ENCODE measurements at regions not wholly inside any gene's neighbourhood (a gene's known extent, or its start where the extent isn't known, plus 50 kb on each side); places are given as distances from the start of the nearest gene placed in this dataset.

DNA sequence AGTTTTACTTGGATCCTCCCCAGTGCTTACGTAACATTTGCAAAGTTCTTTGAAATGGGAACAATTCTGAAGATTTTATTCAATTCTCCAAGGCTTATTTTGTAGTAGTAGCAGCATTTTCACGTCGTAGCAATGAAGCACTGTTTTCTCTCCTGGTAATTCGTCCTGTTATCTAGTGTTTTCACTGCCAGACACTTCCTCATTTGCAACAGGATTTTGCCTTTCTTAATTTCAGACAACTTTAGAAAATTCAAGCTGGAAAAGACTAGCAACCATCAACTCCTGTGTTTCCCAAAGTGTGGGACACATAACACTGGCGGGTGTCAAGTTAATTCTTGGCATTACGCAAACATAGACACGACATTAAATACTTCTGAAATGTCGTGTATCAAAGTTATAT lies 131.6 kb downstream of the CHD9NB start:
- CTCF ChIA-PET (ENCODE audit: low intra/inter-chr PET ratio) = no interaction called here

GRCh38 chr16:52920331-52920730 lies 132.4 kb downstream of the CHD9NB start:
- intact Hi-C loops (cut with micrococcal nuclease) (no loop called here), in situ Hi-C loops (cut with MboI) (no loop called here)
- Histone ChIP-seq H3K27ac (ENCODE audit: extremely low read depth, low read depth, low read length) (no peak overlapping the region), H3K4me2 (ENCODE audit: insufficient read depth, low read length) (no peak overlapping the region), H3K4me1 (replicated peaks in 1 of 2; ENCODE audit: control insufficient read depth in 2 of 2, insufficient read depth in 2 of 2, low read length in 2 of 2) (no peaks in the 10 kb centered on the region), H3K79me2 (ENCODE audit: control insufficient read depth, insufficient read depth, low read length) (no peaks in the 10 kb centered on the region), H3K9me1 (ENCODE audit: control insufficient read depth, insufficient read depth, low read length) (no peaks in the 10 kb centered on the region), H3K36me3 (ENCODE audit: control insufficient read depth, insufficient read depth, low read length) (no peaks in the 10 kb centered on the region), H3K4me3 (no peak overlapping the region), H4K20me1 (replicated peaks; ENCODE audit: control insufficient read depth, insufficient read depth, low read length) (no peaks in the 10 kb centered on the region), H3K9me3 (replicated peaks; ENCODE audit: control insufficient read depth, insufficient read depth, low read depth, low read length) (no peaks in the 10 kb centered on the region), H3K27me3 (ENCODE audit: control insufficient read depth in 2 of 2, insufficient read depth in 2 of 2, low read length in 2 of 2) (no peaks in the 10 kb centered on the region), H2AFZ (ENCODE audit: low read depth, low read length) (no peak overlapping the region), H3K9ac (ENCODE audit: insufficient read depth in 1 of 2, low read depth in 2 of 2, low read length in 2 of 2) (no peak overlapping the region)
- DNase-seq (ENCODE audit: extremely low read depth in 1 of 4, low spot score in 3 of 4) (no peak), FAIRE-seq (no peak), ATAC-seq (no peak)
- TF ChIP-seq ZNF785 (CRISPR knock-in tag; IDR thresholded peaks at IDR 0.05) = no peak
- TF ChIP-seq NCOA2 (IDR thresholded peaks at IDR 0.05; ENCODE audit: partially characterized antibody in 2 of 2) = no peak
- TF ChIP-seq POLR3G (IDR thresholded peaks at IDR 0.05; ENCODE audit: extremely low read depth, insufficient read length, insufficient replicate concordance) = no peak
- TF ChIP-seq, protein P1, sequence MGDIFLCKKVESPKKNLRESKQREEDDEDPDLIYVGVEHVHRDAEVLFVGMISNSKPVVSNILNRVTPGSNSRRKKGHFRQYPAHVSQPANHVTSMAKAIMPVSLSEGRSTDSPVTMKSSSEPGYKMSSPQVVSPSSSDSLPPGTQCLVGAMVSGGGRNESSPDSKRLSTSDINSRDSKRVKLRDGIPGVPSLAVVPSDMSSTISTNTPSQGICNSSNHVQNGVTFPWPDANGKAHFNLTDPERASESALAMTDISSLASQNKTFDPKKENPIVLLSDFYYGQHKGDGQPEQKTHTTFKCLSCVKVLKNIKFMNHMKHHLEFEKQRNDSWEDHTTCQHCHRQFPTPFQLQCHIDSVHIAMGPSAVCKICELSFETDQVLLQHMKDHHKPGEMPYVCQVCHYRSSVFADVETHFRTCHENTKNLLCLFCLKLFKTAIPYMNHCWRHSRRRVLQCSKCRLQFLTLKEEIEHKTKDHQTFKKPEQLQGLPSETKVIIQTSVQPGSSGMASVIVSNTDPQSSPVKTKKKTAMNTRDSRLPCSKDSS (IDR thresholded peaks at IDR 0.05; ENCODE audit: low read depth, partially characterized antibody) = no peak
- TF ChIP-seq SIX5 (IDR thresholded peaks at IDR 0.05; ENCODE audit: borderline replicate concordance in 1 of 2, insufficient read depth in 1 of 2, low read depth in 1 of 2, low read length in 2 of 2) = no peak
- no peak for TF ChIP-seq HNRNPK (IDR thresholded peaks at IDR 0.05; ENCODE audit: low read depth, low read length, poor library complexity, severe bottlenecking)
- no peak for TF ChIP-seq EP300 (IDR thresholded peaks at IDR 0.05; ENCODE audit: low read length)
- no peak for TF ChIP-seq ZNF778 (CRISPR knock-in tag; IDR thresholded peaks at IDR 0.05)
- ChIA-PET POLR2A (no interaction called here), CTCF (ENCODE audit: low intra/inter-chr PET ratio) (no interaction called here)
- 0% methylated on average over 5 of the region's 5 CpGs for WGBS (ENCODE audit: insufficient coverage, low coverage, missing lambda C conversion rate)
- BruUV-seq (replicated peaks) = no TSS peak

More for the DNA sequence above, 131.6 kb downstream of the CHD9NB start:
- no peak overlapping the region for H3K4me3 ChIP-seq
- H3K27me3 ChIP-seq (ENCODE audit: control insufficient read depth in 2 of 2, insufficient read depth in 2 of 2, low read length in 2 of 2) = no peaks in the 10 kb centered on the region
- H3K9ac ChIP-seq (ENCODE audit: insufficient read depth in 1 of 2, low read depth in 2 of 2, low read length in 2 of 2) = no peak overlapping the region
- in situ Hi-C loops (cut with MboI) = no loop called here
- H2AFZ ChIP-seq (ENCODE audit: low read depth, low read length) = no peak overlapping the region
- no peak overlapping the region for H3K27ac ChIP-seq (ENCODE audit: extremely low read depth, low read depth, low read length)
- no peak for DNase-seq (ENCODE audit: extremely low read depth in 1 of 4, low spot score in 3 of 4)
- no peaks in the 10 kb centered on the region for H3K36me3 ChIP-seq (ENCODE audit: control insufficient read depth, insufficient read depth, low read length)
- H4K20me1 ChIP-seq (replicated peaks; ENCODE audit: control insufficient read depth, insufficient read depth, low read length) = no peaks in the 10 kb centered on the region
- POLR2A ChIA-PET = no interaction called here
- FAIRE-seq = peak; percentile 65
- no peaks in the 10 kb centered on the region for H3K9me1 ChIP-seq (ENCODE audit: control insufficient read depth, insufficient read depth, low read length)
- intact Hi-C loops (cut with micrococcal nuclease) = no loop called here
- BruUV-seq (replicated peaks) = no TSS peak
- no peak for ATAC-seq
- no peaks in the 10 kb centered on the region for H3K9me3 ChIP-seq (replicated peaks; ENCODE audit: control insufficient read depth, insufficient read depth, low read depth, low read length)
- WGBS (ENCODE audit: insufficient coverage, low coverage, missing lambda C conversion rate) = under 1% methylated on average over 8 of the region's 8 CpGs
- H3K79me2 ChIP-seq (ENCODE audit: control insufficient read depth, insufficient read depth, low read length) = no peaks in the 10 kb centered on the region
- TF ChIP-seq CCNT2 (IDR thresholded peaks at IDR 0.05; ENCODE audit: borderline replicate concordance, extremely low read depth, insufficient read length, low read depth, low read length) (no peak), CSDE1 (IDR thresholded peaks at IDR 0.05) (no peak), SPI1 (IDR thresholded peaks at IDR 0.05; ENCODE audit: borderline replicate concordance, low read depth, low read length) (peak; percentile 51; the same call in 1 of the 2 replicates)
- TF ChIP-seq, protein P2, sequence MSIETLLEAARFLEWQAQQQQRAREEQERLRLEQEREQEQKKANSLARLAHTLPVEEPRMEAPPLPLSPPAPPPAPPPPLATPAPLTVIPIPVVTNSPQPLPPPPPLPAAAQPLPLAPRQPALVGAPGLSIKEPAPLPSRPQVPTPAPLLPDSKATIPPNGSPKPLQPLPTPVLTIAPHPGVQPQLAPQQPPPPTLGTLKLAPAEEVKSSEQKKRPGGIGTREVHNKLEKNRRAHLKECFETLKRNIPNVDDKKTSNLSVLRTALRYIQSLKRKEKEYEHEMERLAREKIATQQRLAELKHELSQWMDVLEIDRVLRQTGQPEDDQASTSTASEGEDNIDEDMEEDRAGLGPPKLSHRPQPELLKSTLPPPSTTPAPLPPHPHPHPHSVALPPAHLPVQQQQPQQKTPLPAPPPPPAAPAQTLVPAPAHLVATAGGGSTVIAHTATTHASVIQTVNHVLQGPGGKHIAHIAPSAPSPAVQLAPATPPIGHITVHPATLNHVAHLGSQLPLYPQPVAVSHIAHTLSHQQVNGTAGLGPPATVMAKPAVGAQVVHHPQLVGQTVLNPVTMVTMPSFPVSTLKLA (conservative IDR thresholded peaks at IDR 0.05) = no peak
- H3K4me1 ChIP-seq (replicated peaks in 1 of 2; ENCODE audit: control insufficient read depth in 2 of 2, insufficient read depth in 2 of 2, low read length in 2 of 2) = no peaks in the 10 kb centered on the region
- H3K4me2 ChIP-seq (ENCODE audit: insufficient read depth, low read length) = no peak overlapping the region
